ENCODE measurements at regions not wholly inside any gene's neighbourhood (a gene's known extent, or its start where the extent isn't known, plus 50 kb on each side); places are given as distances from the start of the nearest gene placed in this dataset.
"Not testable (repeated sequence)": the region's sequence is repeated elsewhere in the genome, so short reads cannot be mapped to it uniquely, and the experiment has no call there.

- not testable (repeated sequence) for DNase-seq (ENCODE audit: low read depth, low spot score)
Observed at GRCh38 chr10:70990156-70990555, 101.8 kb upstream of the PCBD1 start.

DNA sequence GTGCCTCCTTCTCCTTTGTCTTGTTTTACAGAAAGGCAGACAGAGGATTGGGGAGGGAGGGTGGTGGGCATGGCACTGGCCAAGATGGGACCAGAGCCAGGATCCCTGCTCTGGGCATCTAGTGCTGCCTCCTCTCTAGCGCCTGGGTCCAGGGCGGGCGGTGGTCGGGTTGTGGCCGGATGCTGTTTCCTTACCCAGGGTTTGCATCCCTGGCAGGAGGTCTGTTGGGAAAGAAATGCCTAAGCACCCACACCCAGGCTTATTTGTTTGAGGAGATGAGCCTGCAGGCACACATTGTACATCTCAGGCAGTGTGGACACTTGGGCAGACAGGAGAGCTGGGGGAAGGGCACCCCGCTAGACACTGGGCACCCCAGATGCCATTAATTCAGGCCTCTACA, 102.3 kb upstream of the PCBD1 start:
- no peak for DNase-seq (ENCODE audit: low read depth, low spot score)

DNA sequence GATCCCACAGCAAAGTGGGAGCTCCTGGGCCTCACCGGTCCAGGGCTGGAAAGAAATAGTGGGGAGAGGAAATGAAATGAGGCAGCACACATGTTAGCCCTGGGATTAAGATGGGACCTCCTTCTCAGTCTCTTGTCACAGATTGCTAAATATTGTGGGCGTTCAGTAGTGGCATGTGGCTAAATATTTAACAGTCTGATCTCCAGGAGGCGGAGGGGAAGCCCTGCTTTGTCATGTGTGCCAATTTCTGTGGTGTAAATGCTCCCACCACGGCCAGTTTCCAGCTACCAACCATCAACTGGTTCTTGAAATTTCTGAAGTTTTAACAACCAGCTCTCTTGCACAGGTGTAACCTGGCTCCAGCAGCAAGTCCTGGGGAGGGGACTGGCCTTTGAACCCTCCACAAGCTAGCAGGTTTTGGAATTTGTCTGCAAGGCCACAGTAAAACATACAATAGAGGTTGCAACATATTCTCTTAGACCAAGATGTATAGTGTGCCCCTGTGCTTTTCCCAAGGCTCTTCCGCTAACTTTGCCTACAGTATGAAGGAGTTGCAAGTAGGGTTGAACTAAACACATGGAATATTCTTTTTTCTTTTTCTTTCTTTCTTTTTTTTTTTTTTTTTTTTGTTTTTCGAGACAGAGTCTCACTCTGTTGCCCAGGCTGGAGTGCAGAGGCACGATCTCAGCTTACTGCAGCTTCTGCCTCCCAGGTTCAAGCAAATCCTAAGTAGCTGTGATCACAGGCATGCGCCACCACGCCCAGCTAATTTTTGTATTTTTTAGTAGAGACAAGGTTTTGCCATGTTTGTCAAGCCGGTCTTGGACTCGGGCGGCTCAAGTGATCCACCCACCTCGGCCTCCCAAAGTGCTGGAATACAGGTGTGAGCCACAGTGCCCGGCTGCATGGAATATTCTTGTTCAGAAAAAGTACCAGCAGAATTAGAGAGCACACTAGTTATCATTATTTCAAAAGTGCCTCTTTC, 103.1 kb upstream of the PCBD1 start:
- DNase-seq (ENCODE audit: low read depth, low spot score): no peak

- no peak for DNase-seq (ENCODE audit: low read depth, low spot score)
Observed at GRCh38 chr10:70992436-70992835, 104.1 kb upstream of the PCBD1 start.

DNA sequence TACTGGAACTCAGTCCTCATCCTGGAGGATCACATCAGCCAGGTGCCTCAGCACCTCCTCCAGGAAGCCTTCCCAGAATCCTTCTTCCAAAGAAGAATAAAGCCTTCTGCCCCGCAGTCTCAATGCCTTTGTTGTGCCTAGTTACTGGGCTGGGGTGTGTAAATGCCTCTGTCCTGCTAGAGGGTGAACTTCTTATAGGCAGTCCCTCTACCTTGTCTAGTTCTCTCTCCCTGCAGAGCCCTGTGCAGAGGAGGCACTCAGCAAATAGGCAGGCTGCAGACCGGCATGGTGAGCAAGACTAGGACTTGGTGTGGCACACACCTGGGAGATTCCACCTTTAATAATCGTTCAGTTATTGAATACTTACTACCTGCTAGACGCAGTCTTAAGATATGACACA, 104.7 kb upstream of the PCBD1 start:
- no peak for DNase-seq (ENCODE audit: low read depth, low spot score)

DNA sequence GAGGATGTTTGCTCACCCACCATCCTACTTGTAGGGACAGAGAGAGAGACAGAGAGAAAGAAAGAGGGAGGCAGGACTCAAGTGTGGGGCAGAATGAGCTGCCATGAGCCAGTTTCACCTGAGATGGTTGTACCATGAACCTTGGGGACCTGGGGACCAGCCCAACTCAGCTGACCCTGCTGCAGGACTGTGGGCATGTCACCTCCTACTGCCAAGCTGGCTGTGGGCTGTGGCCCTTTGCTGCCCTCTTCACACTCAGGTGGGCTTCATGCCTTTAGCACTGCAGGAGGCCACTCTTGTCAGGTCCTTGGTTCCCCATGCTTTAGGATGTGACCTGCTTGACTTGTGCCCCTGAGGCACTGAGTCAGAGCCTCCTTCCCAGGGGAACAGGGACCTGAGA, 108.2 kb upstream of the PCBD1 start:
- DNase-seq (ENCODE audit: low read depth, low spot score): no peak

- DNase-seq (ENCODE audit: low read depth, low spot score): no peak
Observed at GRCh38 chr10:70997236-70997635, 108.9 kb upstream of the PCBD1 start.

- no peak for DNase-seq (ENCODE audit: low read depth, low spot score)
Observed at GRCh38 chr10:70998086-70998485, 109.7 kb upstream of the PCBD1 start.

GRCh38 chr10:71001470-71001869, 113.1 kb upstream of the PCBD1 start:
- no peak for DNase-seq (ENCODE audit: low read depth, low spot score)

DNA sequence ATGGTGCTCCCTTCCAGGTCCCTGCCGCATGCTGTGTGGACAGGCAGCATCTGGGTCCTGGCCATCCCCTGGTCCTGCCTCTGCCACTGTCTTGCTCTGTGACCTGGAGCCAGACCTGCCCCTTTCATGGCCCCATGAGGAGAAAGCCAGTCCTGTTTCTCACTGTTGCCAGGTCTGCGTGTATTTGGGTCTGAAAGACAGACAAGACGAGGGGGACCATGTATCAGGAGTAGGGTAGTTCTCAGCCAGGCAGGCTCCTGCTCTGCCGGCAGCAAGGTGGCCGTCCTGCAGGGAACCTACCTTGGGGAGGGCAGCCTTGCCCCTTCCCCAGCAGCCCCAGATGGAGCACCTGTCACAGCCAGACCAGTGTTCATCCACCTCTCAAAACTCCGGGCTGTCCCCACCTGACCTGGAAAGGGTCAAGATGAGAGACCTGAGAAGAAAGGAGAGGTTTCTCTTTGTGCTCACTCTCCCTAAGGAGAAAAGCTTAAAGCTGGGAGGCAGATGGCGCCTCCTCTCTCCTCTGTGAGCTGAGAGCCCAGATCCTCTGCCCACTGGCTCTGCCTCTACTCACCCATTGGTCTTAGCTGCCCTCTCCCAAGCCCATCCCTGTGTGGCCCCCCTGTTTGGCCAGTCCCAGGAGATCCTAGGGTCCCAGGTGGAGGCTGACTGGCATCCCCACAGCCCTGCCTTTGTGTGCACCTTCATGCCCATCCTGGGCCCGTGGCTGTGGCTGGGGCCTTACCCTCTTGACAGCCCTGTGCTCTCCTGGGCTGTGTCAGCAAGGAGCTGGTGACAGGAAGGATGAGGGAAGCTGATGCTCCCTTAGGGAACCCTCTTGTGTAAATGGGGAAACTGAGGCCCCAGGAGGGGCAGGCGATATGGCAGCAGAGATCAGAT, 116.1 kb upstream of the PCBD1 start:
- no peak for DNase-seq (ENCODE audit: low read depth, low spot score)

DNA sequence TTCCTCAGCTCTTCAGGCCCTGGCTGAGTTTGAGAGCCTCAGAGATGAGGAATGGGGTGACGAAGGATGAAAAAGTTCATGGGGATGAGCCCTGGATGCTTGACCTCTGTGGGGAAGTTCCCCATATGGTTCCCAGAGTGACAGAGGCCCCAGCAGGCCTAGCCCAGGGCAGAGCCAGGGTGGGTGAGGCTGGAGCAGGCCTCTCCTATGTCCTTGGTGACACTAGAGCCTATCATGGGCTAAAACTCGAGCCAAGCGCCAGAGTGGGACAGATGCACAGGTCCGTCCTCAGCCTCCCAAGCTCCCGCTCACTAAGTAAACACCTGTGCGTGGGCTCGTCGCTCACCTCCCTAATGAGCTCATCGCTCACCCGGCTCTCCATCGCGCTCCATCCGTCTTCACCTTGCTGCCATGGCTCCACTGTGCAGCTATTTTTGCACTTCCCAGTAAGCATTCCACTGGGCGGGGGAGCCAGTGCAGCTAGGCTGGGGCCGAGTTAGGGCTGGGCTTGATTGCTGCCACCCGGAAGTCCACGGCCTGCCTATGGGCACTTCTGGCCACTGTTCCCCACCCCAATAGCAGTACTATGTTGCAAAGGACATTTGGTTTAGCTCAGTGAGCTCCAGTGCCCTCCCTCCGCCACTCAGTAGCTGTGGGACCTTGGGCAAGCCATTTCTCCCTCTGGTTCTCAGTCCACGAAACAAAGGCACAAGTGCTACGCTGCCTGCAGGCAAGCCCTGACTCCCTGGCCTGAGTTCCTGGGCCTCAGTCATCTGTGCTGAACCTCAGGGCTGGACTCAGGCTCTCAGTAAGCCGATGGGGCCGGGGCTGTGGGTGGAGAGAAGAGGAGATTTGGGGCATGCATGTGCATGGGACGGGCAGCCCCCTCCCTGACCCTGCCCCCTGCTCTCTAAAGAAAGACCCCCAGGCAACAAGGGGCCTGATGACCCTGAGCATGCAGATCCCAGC, 117.3 kb upstream of the PCBD1 start:
- no peak for DNase-seq (ENCODE audit: low read depth, low spot score)

- no peak for DNase-seq (ENCODE audit: low read depth, low spot score)
Observed at GRCh38 chr10:71006506-71006905, 118.1 kb upstream of the PCBD1 start.

- no peak for DNase-seq (ENCODE audit: low read depth, low spot score)
Observed at GRCh38 chr10:71007516-71007915, 119.2 kb upstream of the PCBD1 start.

DNA sequence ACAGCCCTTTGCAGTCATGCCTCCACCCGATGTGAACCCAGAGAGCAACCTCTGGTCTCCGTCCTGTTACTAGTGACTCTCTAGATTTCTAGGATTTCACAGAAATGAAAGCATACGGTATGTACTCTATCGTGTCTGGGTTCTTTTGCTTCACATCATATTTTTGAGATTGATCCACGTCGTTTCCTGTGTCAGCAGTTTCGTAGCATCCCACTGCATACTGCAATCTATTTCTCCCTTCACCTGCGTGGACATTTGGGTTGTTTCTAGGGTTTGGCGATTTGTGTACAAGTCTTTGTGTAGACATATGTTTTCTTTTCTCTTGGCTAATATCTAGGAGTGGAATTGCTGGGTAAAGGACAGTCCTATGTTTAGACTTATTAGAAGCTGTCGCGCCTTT, 119.8 kb upstream of the PCBD1 start:
- DNase-seq (ENCODE audit: low read depth, low spot score): no peak

GRCh38 chr10:71009126-71009525, 120.8 kb upstream of the PCBD1 start:
- DNase-seq (ENCODE audit: low read depth, low spot score): no peak

DNA sequence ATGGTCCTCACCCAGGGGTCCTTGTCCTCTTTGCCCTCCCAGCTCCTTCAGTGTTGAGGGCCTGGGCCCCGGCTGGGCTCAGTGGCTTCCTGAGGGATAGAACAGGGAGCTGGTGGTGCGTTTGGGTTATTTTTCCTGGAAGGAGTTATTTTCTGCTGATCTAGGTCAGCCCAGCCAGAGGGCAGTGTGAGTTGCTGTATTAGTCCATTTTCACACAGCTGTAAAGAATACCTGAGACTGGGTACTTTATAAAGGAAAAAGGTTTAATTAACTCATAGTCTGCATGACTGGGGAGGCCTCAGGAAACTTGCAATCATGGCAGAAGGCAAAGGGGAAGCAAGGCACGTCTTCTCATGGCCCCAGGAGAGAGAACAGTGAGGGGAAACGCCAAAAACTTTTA, 122.4 kb upstream of the PCBD1 start:
- DNase-seq (ENCODE audit: low read depth, low spot score): peak; percentile 10

DNA sequence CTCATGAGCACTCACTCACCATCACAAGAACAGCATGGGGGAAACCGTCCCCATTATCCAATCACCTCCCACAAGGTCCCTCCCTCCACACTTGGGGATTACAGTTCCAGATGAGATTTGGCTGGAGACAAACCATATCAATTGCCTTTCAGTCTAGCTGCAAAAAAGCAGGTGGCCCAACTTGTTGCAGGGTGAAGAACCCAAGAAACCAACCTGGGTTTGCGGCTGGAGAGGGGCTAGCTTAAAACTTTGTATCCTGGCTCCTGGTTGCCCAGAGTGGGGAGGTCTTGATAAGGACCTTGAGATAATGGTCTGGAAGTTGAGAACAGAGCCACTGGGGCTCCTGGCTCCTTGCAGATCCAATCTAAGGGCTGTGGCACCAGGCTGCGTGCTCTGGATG, 122.8 kb upstream of the PCBD1 start:
- no peak for DNase-seq (ENCODE audit: low read depth, low spot score)

GRCh38 chr10:71014021-71014805, 125.8 kb upstream of the PCBD1 start:
- no peak for DNase-seq (ENCODE audit: low read depth, low spot score)

GRCh38 chr10:71015674-71016073, 127.3 kb upstream of the PCBD1 start:
- DNase-seq (ENCODE audit: low read depth, low spot score): no peak

DNA sequence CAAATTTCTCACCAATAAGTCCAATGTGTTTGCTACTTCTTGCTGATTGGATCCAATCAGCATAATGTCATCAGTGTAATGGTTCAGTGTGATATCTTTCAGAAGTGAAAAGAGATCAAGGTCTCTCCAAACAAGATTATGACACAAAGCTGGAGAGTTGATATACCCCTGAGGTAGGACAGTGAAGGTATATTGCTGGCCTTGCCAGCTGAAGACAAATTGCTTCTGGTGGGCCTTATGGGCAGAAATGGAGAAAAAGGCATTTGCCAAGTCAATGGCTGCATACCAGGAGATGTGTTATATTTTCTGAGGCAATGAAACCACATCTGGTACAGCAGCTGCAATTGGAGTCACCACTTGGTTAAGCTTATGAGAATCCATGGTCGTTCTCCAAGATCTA, 131.7 kb upstream of the PCBD1 start:
- not testable (repeated sequence) for DNase-seq (ENCODE audit: low read depth, low spot score)

DNA sequence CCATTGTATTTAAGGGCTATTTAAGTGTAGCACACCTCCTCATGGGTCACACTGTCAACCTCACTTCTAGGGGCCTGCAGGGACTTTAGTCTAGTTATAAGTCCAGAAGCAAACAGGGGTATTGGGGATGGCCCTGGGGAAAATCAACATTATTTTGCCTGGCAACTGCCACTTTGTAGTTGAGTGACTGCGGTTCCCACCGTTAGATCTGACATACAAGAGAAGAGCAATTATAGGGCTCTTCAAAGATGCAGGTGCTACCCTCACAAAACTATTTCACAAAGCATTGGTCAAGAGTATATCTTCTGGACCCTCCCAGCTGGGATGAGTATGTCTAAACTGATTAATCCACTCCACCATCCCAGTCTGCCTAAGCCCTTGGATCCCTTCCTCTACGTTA, 133.0 kb upstream of the PCBD1 start:
- no peak for DNase-seq (ENCODE audit: low read depth, low spot score)

All from astrocyte of the hippocampus (primary cell).